Anterior cingulate cortex (tissue), 58 donors: ENCODE measurements at regions not wholly inside any gene's neighbourhood (a gene's known extent, or its start where the extent isn't known, plus 50 kb on each side); places are given as distances from the start of the nearest gene placed in this dataset.
A peak's percentile ranks its signal among the peaks of the same experiment; 100 is the strongest.
"Not testable (repeated sequence)": the region's sequence is repeated elsewhere in the genome, so short reads cannot be mapped to it uniquely, and the experiment has no call there.

Experiments used
- DNase-seq, 58 donors: peaks; one replicate each; lab custom pipeline; 2025; lab: John Stamatoyannopoulos, UW

- DNase-seq, result no peak
Observed at GRCh38 chr2:192899466-192899865, 704.7 kb upstream of the TMEFF2 start.

DNA sequence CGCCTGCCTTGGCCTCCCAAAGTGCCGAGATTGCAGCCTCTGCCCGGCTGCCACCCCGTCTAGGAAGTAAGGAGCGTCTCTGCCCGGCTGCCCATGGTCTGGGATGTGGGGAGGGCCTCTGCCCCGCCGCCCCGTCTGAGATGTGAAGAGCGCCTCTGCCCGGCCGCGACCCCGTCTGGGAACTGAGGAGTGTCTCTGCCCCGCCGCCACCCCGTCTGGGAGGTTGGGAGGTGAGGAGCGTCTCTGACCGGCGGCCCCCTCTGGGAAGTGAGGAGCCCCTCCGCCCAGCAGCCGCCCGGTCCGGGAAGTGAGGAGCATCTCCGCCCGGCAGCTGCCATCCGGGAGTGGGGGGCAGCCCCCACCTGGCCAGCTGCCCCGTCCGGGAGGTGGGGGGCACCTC, 699.2 kb upstream of the TMEFF2 start:
- not testable (repeated sequence) for DNase-seq

DNA sequence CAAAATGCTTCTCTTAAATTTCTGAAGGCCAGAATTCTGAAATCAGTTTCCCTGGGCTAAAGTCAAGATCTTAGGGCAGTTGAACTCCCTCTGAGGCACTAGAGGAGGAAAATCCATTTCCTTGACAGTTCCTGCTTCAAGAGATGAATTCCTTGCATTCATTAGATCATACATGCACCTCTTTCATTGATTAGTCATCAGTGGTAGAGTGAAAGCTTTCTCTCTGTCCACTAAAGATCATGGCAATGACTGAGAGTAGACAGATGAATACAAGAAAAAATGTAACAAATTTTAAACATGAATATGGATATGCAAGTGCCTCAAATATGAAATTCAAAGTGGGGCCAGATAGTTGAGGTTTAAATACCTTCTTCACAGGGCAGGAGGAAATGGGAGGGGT, 693.4 kb upstream of the TMEFF2 start:
- DNase-seq, result no peak

DNA sequence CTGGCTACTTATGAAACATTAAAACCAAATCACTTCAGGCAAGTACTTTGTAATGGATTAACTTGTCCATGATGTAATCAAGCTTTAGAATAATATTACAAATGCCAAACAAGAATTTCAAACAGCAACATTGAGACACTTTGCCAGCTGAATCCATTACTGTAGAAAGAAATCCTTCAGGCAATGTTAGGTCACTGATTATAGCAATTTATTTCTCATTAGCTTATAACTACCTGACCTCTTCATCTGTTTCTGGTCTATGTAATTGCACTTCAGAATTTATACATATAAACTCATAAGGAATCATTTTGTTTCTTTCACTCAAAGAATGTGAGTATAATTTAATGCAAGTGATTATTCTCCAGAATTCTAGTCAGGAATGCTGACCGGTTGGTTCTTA, 692.6 kb upstream of the TMEFF2 start:
- DNase-seq, result no peak

DNA sequence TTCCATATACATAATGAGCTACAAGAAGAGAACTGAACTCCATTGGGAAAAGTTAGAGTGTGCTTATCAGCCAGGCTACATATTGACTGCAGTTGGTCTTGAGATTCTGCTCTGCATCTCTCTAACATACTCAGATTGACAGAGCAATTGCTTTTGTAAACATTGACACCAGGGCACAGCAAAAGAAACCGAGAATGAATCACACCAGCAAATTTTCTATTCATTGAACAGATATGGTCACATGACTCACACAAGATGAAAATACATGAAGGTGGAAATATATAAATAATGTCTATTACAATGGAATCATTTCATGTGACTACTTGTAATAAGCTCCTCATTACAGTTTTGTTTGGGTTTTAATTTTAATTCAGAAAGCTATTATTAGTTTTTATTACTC, 691.9 kb upstream of the TMEFF2 start:
- no peak for DNase-seq

DNA sequence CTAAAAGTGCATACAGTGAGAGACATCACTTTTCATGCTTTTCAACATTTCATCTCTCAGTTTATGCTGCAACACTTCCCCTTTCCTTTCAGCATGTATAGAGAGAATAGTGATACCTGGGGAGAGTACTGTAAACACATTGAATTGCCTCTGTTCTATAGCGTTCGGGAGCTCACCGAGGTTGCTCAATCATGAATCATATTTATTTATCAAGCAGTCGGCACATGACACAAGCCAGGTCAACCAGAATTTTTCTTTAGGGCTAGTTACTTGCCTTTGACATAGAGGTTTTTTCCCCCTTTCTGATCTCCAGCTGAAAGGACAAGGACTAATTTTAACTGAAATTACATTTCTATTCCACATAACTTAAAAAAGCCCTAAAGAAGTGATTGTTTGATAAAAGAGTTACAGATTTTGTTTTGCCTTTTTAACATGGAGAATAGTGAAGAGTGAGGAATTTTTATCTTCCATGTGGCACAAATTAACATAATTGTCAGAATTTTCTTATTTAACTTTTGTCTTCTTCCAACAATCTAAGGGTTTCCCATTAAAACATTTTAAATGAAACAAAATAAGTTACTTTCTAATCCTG, 690.9 kb upstream of the TMEFF2 start:
- DNase-seq, result no peak

DNA sequence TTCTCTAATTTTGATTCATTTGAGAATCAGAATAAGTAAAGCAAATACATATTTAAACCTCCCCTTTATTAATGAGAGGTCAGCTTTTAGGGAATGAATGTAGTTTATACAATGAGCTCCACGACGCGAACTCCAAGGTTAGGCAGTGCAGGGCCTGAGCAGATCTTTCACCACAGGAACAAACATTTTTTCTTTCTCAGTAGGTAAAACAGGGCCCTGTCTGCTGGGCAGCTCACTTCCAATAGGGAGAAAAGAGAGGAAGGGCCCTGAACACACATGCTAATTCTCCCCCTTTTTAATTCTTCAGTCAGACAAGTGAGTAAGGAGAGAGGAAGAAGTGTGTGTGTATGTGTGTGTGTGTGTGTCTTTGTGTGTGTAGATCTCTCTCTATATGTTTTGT, 682.4 kb upstream of the TMEFF2 start:
- DNase-seq, result no peak

GRCh38 chr2:192876698-192877097, 682.0 kb upstream of the TMEFF2 start:
- DNase-seq, result no peak

GRCh38 chr2:192854706-192855105, 660.0 kb upstream of the TMEFF2 start:
- no peak for DNase-seq

GRCh38 chr2:192854031-192854430, 659.3 kb upstream of the TMEFF2 start:
- no peak for DNase-seq

DNA sequence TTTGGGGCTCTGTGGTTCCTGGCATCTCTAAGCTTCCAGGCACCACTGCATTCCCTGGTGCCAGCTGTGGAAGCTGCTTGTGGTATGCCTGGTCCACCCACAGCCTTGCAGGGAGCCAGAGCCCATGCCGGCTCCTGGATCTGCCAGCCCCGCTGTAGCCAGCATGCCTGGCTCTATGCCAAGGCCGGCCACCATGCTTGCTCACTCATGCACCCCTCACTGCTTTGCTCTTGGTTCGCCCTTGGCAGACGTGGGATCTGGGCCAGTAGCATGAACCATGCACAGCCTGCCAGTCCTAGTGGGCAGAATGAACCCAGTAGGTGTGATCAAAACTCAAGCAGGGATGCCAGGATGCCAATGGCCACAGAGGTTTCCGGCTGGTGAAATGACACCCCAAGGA, 634.2 kb upstream of the TMEFF2 start:
- peak in 1 of 58 donors; percentile 3 for DNase-seq

DNA sequence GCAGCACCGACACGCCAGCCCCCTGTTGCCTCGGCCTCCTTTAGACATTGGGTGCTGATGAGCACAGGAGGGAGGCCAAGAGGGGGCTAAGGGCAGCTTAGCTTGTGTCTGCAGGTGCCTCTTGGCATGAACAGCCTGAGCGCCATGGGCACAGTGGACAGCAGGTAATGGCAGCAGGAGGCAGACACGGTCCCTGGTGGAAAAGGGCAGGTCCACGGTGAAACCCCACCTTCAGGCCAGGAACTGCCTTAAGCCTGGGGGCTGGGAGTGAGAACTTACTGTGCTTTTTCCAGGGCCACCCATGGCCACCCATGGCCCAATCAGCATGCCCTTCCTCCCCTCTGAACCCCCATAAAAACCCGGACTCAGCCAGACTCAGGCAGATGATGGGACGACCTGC, 633.4 kb upstream of the TMEFF2 start:
- no peak for DNase-seq

DNA sequence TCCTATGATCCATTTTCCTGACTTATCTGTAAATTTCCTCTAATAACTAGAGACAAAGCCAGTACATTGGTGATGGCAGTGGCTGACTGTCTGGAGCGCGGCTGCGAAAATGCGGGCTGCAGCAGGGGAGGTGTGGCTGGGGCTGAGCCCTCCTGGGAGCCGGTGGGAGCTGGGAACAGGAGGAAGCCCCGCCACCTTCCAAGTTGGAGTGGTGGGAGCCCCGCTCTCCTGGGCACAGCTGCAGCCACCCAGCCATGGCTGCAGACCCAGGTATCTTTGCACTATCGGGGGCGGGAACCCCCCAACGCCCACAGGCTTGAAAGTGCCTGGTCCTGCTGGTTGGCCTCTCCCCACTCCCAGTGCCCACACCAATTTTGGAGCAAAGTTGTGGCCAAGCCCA, 633.0 kb upstream of the TMEFF2 start:
- DNase-seq, result no peak

GRCh38 chr2:192814376-192814775, 619.6 kb upstream of the TMEFF2 start:
- DNase-seq, result no peak

DNA sequence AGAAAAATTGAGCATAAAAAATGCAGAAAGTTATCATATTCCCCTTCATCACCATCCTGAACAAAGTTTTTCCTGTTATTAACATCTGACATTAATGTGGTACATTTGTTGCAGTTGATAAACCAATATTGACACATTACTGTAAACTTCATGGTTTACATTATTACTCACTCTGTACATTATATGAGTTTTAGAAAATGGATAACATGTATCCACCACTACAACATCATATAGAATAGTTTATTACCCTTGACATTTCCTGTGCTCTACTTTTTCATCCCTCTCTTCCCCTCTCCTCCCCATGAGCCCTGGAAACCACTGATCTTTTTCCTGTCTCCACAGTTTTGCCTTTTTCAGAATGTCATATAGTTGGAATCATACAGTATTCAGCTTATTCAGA, 618.6 kb upstream of the TMEFF2 start:
- DNase-seq, result no peak

DNA sequence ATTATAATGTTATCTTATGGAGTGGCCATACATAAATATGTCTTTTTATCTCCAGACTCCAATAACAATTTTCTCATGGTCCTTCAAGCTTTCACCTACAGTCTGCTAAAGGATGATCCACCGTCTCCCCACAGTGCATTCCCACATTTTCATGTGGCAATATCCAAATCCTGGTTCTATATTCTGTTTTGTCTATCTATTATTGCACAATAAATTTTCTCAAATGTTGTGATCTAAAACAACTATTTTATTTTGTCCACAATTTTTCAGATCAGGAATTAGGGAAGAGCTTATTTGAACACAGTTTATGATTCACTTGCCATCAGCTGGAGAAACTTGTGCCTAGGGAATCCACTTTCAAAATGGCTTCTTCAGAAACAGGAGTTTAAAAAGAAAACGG, 614.4 kb upstream of the TMEFF2 start:
- no peak for DNase-seq

GRCh38 chr2:192783643-192784042, 588.9 kb upstream of the TMEFF2 start:
- DNase-seq, result no peak

GRCh38 chr2:192775459-192776262, 580.9 kb upstream of the TMEFF2 start:
- DNase-seq, result no peak

- no peak for DNase-seq
Observed at GRCh38 chr2:192775011-192775410, 580.3 kb upstream of the TMEFF2 start.

GRCh38 chr2:192773044-192773443, 578.3 kb upstream of the TMEFF2 start:
- DNase-seq, result no peak

- no peak for DNase-seq
Observed at GRCh38 chr2:192749611-192750200, 555.0 kb upstream of the TMEFF2 start.

DNA sequence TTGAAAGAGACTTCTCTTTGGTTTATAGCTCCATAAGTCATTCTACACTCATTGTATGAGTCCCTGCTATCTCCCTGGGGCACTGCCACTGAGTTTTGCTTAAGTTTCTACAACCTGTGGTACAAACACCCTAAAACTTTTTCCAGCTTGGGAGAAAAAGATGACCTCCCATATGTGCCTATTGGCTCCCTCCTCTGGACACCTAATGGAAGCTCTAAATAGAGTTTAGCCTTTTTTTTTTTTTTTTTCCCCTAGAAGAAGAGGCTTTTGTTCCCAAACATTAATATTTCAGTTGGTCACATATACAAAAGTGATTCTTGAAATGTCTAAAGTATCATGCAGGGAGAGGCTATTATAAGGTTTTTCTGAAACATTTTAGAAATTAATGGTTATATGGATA, 547.2 kb upstream of the TMEFF2 start:
- DNase-seq, result no peak
